Testis (tissue), 2 donors: ENCODE measurements at regions not wholly inside any gene's neighbourhood (a gene's known extent, or its start where the extent isn't known, plus 50 kb on each side); places are given as distances from the start of the nearest gene placed in this dataset.

ENCODE experiments used
- CTCF ChIP-seq, 3 experiments: fragments of 450-650 bp in 2 of 3; fragments of 200-600 bp in 1 of 3; sonication (generic) in 1 of 3; IDR thresholded peaks; one replicate each; pipeline ENCODE4 v1.5.1; 2016 to 2019; ENCODE audit warnings: antibody characterized with exemption in 3 of 3, mild to moderate bottlenecking in 2 of 3, moderate library complexity in 1 of 3
- POLR2A ChIP-seq: fragments of 450-650 bp; IDR thresholded peaks from one replicate; pipeline ENCODE4 v1.6.1; 2017; ENCODE audit warnings: antibody characterized with exemption, mild to moderate bottlenecking, moderate library complexity

- TF ChIP-seq CTCF (IDR thresholded peaks at IDR 0.05) = peak in 2 of 3 experiments; percentile 50 to 65
- TF ChIP-seq POLR2A = no peak
Observed at GRCh38 chr7:31192986-31193385, 140.9 kb downstream of the ADCYAP1R1 start.
